DND-41 (cell line): ENCODE measurements at regions not wholly inside any gene's neighbourhood (a gene's known extent, or its start where the extent isn't known, plus 50 kb on each side); places are given as distances from the start of the nearest gene placed in this dataset.

Experiments used
- ATAC-seq: fragments of 200-7000 bp; cut with Tn5 transposase; 3 replicates; pipeline ENCODE4 v1.9.1; 2021; ENCODE audit warnings: low read depth; ENCODE audit not compliant: insufficient read depth
- DNase-seq: peaks from one replicate; pipeline ENCODE4 v3.0.0-alpha.2; 2020
- H2AFZ ChIP-seq: 2 replicates; pipeline ENCODE4 v1.6.0; 2012; ENCODE audit warnings: low read depth, low read length
- H3K27ac ChIP-seq: 2 replicates; pipeline ENCODE4 v1.5.1; 2012; ENCODE audit warnings: low read length, inconsistent platforms
- H3K27me3 ChIP-seq: fragments of 200-600 bp; sonication (generic); 2 replicates; pipeline ENCODE4 v1.6.0; 2012; ENCODE audit warnings: low read length, mild to moderate bottlenecking, inconsistent platforms; ENCODE audit not compliant: insufficient read depth, poor library complexity
- H3K36me3 ChIP-seq: 2 replicates; pipeline ENCODE4 v1.5.1; 2012; ENCODE audit warnings: low read length, inconsistent platforms; ENCODE audit not compliant: insufficient read depth
- H3K4me1 ChIP-seq: 2 replicates; pipeline ENCODE4 v1.5.1; 2012; ENCODE audit warnings: mild to moderate bottlenecking, low read length; ENCODE audit not compliant: insufficient read depth
- H3K4me2 ChIP-seq: 2 replicates; pipeline ENCODE4 v1.6.0; 2012; ENCODE audit warnings: mild to moderate bottlenecking, moderate library complexity, low read length, inconsistent platforms; ENCODE audit not compliant: insufficient read depth
- H3K4me3 ChIP-seq, 2 experiments: fragments of 200-600 bp in 1 of 2; shearing (Covaris generic) in 1 of 2; 2 replicates each; pipeline ENCODE4 v1.5.1; 2012 to 2016; ENCODE audit warnings: inconsistent platforms in 2 of 2, low read length in 2 of 2, mild to moderate bottlenecking in 2 of 2, low read depth in 1 of 2, moderate library complexity in 1 of 2
- H3K79me2 ChIP-seq: 2 replicates; pipeline ENCODE4 v1.6.0; 2012; ENCODE audit warnings: low read length, inconsistent platforms; ENCODE audit not compliant: insufficient read depth
- H3K9ac ChIP-seq: 2 replicates; pipeline ENCODE4 v1.6.0; 2012; ENCODE audit warnings: low read depth, mild to moderate bottlenecking, inconsistent platforms, low read length, moderate library complexity
- H3K9me3 ChIP-seq: 2 replicates; pipeline ENCODE4 v1.5.1; 2012; ENCODE audit warnings: low read length, moderate library complexity, mild to moderate bottlenecking, inconsistent platforms; ENCODE audit not compliant: insufficient read depth, severe bottlenecking
- H4K20me1 ChIP-seq: 2 replicates; pipeline ENCODE4 v1.6.0; 2012; ENCODE audit warnings: low read length; ENCODE audit not compliant: insufficient read depth
- EZH2 ChIP-seq: IDR thresholded peaks from 3 replicates; pipeline ENCODE4 v1.6.1; 2012; ENCODE audit warnings: borderline replicate concordance, low read depth, mild to moderate bottlenecking, moderate library complexity, low read length, inconsistent platforms; ENCODE audit not compliant: severe bottlenecking
- TF ChIP-seq, protein P1 (sequence below): IDR thresholded peaks from 2 replicates; pipeline ENCODE4 v1.5.1; 2012; ENCODE audit warnings: borderline replicate concordance, low read length, moderate library complexity, mild to moderate bottlenecking; ENCODE audit not compliant: poor library complexity, severe bottlenecking; ENCODE audit errors: extremely low read depth

GRCh38 chr19:30852168-30852567 is 480.0 kb downstream of the ZNF536 start:
- H3K9ac ChIP-seq: no peak overlapping the region
- DNase-seq: no peak
- TF ChIP-seq EZH2: no peak
- TF ChIP-seq, protein P1, sequence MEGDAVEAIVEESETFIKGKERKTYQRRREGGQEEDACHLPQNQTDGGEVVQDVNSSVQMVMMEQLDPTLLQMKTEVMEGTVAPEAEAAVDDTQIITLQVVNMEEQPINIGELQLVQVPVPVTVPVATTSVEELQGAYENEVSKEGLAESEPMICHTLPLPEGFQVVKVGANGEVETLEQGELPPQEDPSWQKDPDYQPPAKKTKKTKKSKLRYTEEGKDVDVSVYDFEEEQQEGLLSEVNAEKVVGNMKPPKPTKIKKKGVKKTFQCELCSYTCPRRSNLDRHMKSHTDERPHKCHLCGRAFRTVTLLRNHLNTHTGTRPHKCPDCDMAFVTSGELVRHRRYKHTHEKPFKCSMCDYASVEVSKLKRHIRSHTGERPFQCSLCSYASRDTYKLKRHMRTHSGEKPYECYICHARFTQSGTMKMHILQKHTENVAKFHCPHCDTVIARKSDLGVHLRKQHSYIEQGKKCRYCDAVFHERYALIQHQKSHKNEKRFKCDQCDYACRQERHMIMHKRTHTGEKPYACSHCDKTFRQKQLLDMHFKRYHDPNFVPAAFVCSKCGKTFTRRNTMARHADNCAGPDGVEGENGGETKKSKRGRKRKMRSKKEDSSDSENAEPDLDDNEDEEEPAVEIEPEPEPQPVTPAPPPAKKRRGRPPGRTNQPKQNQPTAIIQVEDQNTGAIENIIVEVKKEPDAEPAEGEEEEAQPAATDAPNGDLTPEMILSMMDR: no peak

GRCh38 chr19:30851646-30852045 is 479.5 kb downstream of the ZNF536 start:
- no peaks in the 10 kb centered on the region for H3K9me3 ChIP-seq
- H3K4me3 ChIP-seq: no peak overlapping the region
- no peaks in the 10 kb centered on the region for H3K36me3 ChIP-seq
- H3K4me1 ChIP-seq: no peaks in the 10 kb centered on the region
- H4K20me1 ChIP-seq: no peaks in the 10 kb centered on the region
- DNase-seq (no peak), ATAC-seq (no peak)
- H3K9ac ChIP-seq: no peak overlapping the region
- H3K4me2 ChIP-seq: no peak overlapping the region
- no peak for TF ChIP-seq EZH2
- TF ChIP-seq, protein P1: no peak
- no peaks in the 10 kb centered on the region for H3K79me2 ChIP-seq
- H3K27ac ChIP-seq: no peak overlapping the region
- H3K27me3 ChIP-seq: no peaks in the 10 kb centered on the region
- H2AFZ ChIP-seq: no peak overlapping the region

More at GRCh38 chr19:30852168-30852567, 480.0 kb downstream of the ZNF536 start:
- Histone ChIP-seq H3K79me2 (no peaks in the 10 kb centered on the region), H3K36me3 (no peaks in the 10 kb centered on the region), H4K20me1 (no peaks in the 10 kb centered on the region), H2AFZ (no peak overlapping the region), H3K4me2 (no peak overlapping the region), H3K4me1 (no peaks in the 10 kb centered on the region), H3K27ac (no peak overlapping the region), H3K9me3 (no peaks in the 10 kb centered on the region), H3K27me3 (no peaks in the 10 kb centered on the region), H3K4me3 (no peak overlapping the region)
- no peak for ATAC-seq

DNA sequence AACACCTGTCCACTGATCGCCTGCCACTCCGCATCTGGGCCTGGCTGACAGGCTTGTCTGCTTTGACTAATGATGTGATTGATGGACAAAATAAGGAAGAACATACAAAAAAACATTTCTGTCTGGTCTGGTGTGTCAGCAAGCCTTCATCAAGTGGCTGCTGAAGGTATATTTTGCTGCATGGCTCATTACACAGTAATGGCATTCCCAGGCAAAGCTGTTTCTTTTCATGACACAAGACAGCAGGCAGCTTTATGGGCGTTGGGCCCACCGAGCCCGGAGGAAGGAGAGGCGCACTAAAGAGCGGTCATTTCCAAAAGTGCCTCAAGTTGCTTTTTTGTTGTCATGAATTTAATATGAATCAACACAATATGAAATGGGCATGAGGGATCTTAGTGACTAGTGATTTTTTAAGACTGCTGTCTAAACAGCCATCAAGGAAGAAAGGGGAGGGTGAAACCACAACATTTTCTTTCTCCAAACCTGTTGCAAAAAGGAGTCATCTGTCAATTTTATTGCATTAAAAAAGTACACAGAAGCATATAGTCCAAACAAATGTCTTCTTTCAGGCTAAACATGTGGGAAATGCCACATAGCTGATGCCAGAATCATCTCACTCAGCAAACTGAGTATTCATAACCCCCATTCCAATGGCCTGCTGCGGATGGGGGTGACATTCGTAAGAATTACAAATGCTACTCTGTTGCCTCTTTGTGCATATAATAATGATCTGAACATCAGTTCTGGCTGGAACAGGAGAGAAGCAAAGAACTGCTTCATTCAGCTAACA is 476.6 kb downstream of the ZNF536 start:
- no peak overlapping the region for H3K4me2 ChIP-seq
- DNase-seq (no peak), ATAC-seq (no peak)
- no peak overlapping the region for H3K4me3 ChIP-seq
- H3K27me3 ChIP-seq: no peaks in the 10 kb centered on the region
- no peak overlapping the region for H3K27ac ChIP-seq
- TF ChIP-seq, protein P1: no peak
- TF ChIP-seq EZH2: no peak
- no peak overlapping the region for H2AFZ ChIP-seq
- H3K4me1 ChIP-seq: no peaks in the 10 kb centered on the region
- no peaks in the 10 kb centered on the region for H3K79me2 ChIP-seq
- H3K9me3 ChIP-seq: no peaks in the 10 kb centered on the region
- H3K36me3 ChIP-seq: no peaks in the 10 kb centered on the region
- H4K20me1 ChIP-seq: no peaks in the 10 kb centered on the region
- H3K9ac ChIP-seq: no peak overlapping the region
